GM12874 (cell line): ENCODE measurements at regions not wholly inside any gene's neighbourhood (a gene's known extent, or its start where the extent isn't known, plus 50 kb on each side); places are given as distances from the start of the nearest gene placed in this dataset.

ENCODE experiments used
- CTCF ChIP-seq: IDR thresholded peaks from 2 replicates; pipeline ENCODE4 v1.5.1; 2011; ENCODE audit warnings: low read depth, mild to moderate bottlenecking, control low read depth, low read length, moderate library complexity; ENCODE audit not compliant: insufficient read depth

DNA sequence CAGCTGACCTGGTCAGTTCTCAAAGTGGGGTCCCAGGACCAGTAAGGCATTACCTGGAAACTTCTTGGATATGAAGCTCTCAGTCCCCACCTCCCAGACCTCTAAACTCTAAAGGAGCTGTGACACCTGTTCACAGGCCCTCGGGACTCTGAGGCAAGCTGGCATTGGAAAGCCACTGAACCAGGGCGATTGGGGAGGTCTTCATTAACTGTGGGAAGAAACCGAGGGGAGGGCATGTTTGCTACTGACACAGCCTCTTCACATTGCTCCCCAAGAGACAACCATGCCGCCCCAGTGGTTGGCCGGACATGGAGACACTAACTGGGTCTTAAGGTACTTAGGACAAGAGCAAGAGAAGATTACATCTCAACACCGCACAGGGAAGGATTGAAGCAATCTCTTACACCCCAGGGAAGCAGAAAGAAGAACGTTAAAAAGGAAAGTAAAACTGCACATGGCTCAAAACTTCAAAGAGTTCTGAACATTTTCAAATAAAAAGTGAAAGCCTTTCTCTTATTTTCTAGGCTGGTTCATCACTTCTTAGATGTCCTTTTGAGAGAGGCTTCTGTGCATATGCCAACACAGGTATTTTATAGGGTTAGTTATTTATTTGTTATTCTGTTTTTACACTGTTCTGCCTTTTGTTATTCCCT lies 210.0 kb upstream of the CST7 start:
- no peak for TF ChIP-seq CTCF

GRCh38 chr20:24739746-24740145 lies 209.3 kb upstream of the CST7 start:
- no peak for TF ChIP-seq CTCF

DNA sequence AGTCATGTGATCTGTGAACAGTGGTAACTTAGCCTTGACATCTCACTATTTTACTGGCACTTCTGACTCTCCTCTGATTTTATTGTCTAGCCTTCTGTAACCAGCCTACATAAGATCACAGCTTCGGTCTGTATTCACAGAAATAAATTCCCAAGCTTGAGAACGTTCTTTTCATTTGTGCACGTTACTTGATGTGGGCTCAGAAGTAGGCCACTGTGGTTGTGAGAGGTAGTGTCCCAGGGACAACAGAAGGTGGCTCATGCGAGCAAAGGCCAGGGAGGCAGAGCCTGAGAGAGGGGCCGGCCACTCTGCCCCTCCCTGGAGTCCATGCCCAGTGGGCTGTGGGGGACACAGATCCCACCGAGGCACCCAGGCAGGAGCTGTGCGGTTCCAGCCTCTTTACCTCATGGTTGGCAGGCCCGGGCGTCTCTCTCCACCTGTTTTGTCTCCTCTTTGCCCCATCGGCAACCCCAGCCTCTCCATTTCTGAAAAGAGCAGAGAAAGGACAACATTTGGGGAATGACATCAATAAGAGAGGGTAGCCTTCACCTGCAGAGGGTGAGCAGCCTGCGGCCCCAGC lies 207.5 kb upstream of the CST7 start:
- TF ChIP-seq CTCF, result no peak

- no peak for TF ChIP-seq CTCF
Observed at GRCh38 chr20:24742436-24742835, 206.6 kb upstream of the CST7 start.

DNA sequence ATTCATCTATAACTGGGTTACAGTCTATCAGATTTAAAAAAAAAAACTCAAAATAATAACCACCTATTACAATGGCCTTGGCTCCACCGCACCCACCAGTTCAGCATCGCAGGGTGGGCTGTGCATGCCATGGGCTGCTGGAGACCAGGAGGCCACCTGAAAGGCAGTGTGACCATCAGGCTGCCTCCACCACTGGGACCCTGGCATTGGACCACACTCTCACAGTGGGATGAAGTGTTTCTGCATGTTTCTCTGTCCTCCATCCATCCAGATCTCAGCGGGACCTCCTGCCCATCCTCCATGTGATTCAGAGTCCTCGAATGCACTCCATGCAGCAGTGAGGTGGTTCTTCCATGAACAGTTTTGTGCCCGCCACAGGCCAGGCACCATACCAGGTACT lies 206.1 kb upstream of the CST7 start:
- TF ChIP-seq CTCF, result no peak

GRCh38 chr20:24743641-24744040 lies 205.4 kb upstream of the CST7 start:
- TF ChIP-seq CTCF, result no peak

GRCh38 chr20:24744747-24745146 lies 204.3 kb upstream of the CST7 start:
- no peak for TF ChIP-seq CTCF
